Jurkat, Clone E6-1 (cell line): ENCODE measurements at regions not wholly inside any gene's neighbourhood (a gene's known extent, or its start where the extent isn't known, plus 50 kb on each side); places are given as distances from the start of the nearest gene placed in this dataset.

Source experiments
- DNase-seq: peaks from one replicate; pipeline ENCODE4 v3.0.0-alpha.2; 2011; ENCODE audit warnings: low read depth, low spot score
- H3K4me3 ChIP-seq: 2 replicates; pipeline ENCODE4 v1.5.1; 2011; ENCODE audit warnings: mild to moderate bottlenecking, low read length, control low read depth, moderate library complexity

- no peak overlapping the region for H3K4me3 ChIP-seq
- DNase-seq = no peak
Observed at GRCh38 chr1:81466961-81467360, 333.8 kb upstream of the ADGRL2 start.

GRCh38 chr1:81463936-81464837 is 336.5 kb upstream of the ADGRL2 start:
- no peak for DNase-seq
- no peak overlapping the region for H3K4me3 ChIP-seq

GRCh38 chr1:81459043-81459442 is 341.7 kb upstream of the ADGRL2 start:
- no peak for DNase-seq
- no peak overlapping the region for H3K4me3 ChIP-seq

- DNase-seq = no peak
- H3K4me3 ChIP-seq = no peak overlapping the region
Observed at GRCh38 chr1:81458186-81458585, 342.5 kb upstream of the ADGRL2 start.

DNA sequence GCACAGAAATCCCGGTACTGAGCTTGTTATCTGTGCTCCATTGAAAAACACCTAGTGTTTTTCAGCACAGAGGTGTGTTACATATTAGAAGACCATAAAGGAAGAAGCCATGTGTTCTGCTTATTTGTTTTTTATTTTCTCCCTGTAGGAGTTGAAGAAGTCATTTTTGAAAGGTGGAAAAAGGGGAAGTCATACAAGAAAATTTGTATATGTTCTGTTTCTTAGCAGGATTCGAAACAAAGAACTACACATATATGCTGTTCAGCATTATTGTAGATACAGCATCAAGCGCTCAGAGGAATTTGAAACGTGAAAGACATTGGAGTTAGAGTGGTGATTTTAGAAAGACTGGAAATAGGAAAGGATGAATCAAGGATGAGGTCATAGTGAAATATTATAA is 345.3 kb upstream of the ADGRL2 start:
- no peak for DNase-seq
- H3K4me3 ChIP-seq = no peak overlapping the region

DNA sequence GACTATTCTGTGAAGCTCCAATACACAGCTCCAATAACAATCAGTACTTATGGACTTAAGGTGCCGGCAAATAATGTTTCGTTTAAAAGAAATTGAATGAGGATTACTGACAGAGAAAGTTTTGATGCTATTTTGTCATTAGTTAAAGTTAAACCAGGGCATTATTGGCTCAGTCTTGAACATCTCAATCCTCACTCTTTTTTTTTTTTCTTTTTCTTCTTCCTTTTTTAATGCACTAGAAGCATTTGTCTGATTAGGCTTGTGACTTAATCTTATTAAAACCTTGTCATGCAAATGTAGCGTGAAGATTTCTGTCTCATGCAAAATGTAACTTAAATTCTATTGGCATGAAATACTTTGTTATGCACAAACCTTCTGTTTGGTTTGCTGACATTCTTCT is 346.8 kb upstream of the ADGRL2 start:
- H3K4me3 ChIP-seq = no peak overlapping the region
- no peak for DNase-seq

- DNase-seq = no peak
- no peak overlapping the region for H3K4me3 ChIP-seq
Observed at GRCh38 chr1:81453367-81453703, 347.4 kb upstream of the ADGRL2 start.

- no peak overlapping the region for H3K4me3 ChIP-seq
- DNase-seq = no peak
Observed at GRCh38 chr1:81452693-81453366, 347.9 kb upstream of the ADGRL2 start.

- DNase-seq = no peak
- H3K4me3 ChIP-seq = no peak overlapping the region
Observed at GRCh38 chr1:81449786-81450185, 350.9 kb upstream of the ADGRL2 start.

DNA sequence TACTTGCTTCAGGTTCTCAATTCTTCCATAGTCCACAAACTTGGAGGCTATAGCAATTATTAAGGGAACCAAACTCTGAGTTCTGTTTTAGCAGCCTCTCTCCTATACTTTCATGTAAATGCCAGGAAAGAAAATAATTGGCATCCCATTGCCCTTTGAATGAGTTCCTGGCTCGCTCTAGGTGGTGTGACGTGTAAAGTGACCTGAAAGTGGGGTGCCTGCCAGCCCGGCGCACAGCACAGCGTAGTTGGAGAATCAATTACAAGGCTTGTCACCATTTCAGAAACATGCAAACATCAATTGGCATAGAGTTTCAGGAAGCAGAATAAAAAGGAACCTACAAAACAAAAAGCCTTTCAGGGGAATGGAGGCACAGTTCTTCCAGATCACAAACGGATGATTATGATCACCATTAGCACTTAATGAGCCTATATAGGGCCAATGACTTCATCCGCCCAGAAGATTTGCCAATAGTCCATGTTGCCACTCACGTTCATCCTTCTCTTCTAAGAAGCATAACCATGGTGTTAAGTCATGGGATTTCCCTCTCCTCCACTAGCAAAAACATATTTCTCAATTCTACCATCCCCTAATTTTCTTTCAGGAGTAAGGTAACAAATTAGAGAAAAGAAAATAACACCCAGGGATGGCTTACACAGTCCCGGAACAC is 354.6 kb upstream of the ADGRL2 start:
- DNase-seq = no peak

DNA sequence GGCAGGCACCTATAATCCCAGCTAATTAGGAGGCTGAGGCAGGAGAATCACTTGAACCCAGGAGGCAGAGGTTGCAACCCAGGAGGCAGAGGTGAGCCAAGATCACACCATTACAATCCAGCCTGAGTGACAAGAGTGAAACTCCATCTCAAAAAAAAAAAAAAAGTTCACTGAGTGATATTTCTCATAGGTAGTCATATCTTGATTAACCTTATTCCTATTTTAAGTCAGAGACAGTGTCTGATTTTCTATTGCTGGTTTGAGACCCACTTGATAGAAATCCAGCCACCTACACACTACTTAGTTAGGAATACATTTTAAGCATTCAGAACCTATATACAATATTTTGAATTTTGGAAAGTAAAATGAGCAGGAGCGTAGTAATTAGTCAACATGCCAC is 357.4 kb upstream of the ADGRL2 start:
- no peak for DNase-seq
- no peak overlapping the region for H3K4me3 ChIP-seq

More for the DNA sequence above, 354.6 kb upstream of the ADGRL2 start:
- no peak overlapping the region for H3K4me3 ChIP-seq

DNA sequence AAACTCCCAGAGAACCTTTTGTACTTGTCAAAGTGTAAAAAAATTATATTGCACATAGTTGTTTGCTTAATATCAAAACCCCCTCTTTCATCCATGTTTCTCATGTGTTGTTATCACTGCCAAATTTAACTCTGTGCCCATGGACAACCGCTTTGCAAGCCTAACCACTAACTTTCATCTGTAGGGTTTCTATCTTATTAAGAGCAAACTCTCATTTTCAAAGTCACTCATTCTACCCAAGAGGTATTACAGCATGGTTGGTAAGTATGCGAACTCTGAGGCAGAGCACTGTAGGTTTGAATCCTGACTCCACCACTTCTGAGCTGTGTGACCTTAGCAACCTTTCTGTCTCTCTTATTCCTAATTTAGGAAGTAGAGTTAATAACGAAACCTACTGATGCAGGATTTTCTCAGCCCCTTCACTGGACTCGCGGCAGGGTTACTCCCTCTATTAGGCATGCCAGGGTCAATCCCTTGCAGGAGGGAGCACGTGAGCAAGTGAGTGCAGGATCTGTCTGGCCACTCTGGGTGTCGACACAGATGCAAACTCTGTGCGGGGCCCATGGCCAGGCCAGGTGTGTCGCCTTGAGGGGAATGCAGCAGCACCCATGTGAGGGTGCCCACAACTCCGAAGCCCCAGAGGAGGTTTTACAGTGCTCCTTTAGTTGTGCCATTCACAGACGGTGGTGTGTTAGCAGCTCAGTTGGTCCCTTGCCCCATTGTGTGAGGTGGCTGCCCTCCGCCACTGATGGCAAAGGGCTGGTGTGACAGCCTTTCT is 361.5 kb upstream of the ADGRL2 start:
- no peak overlapping the region for H3K4me3 ChIP-seq
- DNase-seq = no peak

GRCh38 chr1:81437649-81438048 is 363.1 kb upstream of the ADGRL2 start:
- H3K4me3 ChIP-seq = no peak overlapping the region
- DNase-seq = no peak

- no peak overlapping the region for H3K4me3 ChIP-seq
- no peak for DNase-seq
Observed at GRCh38 chr1:81437213-81437612, 363.5 kb upstream of the ADGRL2 start.

- no peak for DNase-seq
- H3K4me3 ChIP-seq = no peak overlapping the region
Observed at GRCh38 chr1:81435175-81435574, 365.6 kb upstream of the ADGRL2 start.

DNA sequence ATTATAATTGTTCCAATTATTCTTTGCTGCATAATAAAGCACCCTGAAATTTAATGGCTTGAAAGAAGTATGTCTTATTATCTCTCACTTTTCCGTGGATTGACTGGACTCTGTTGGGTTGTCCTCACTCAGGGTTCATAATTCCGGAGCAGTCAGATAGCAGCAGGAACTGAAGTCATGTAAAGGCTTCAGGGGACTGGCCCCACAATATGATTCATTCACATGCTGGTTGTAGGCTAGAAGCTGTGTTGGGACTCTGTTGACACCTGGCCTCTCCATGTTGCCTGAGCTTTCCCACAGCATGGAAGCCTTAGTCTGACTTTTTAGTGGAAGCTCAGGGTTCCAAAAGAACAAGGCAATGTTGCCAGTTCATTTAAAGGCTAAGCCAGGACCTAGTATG is 367.1 kb upstream of the ADGRL2 start:
- no peak for DNase-seq
- H3K4me3 ChIP-seq = no peak overlapping the region

DNA sequence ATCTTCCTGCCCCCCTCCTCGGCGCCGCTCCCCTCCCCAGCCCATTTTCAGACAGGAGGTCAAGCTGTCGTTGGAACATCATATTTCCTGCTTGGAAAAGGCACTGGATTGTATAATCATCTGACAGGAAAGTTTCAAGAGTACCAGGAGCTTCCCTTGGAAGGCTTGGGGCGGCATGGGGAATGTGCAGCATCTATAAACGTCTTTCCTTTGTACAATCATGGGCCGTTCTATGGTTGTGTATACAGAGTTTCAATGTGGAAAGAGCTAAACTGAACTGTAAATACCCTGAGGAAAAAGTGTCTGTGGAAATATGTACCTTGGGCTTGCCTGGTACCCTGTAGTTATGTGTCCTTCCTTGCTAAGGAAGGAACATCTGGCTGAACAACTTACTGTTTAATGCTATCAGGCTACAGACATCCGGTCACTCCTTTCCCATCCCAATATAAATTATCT is 368.1 kb upstream of the ADGRL2 start:
- no peak for DNase-seq
- no peak overlapping the region for H3K4me3 ChIP-seq

DNA sequence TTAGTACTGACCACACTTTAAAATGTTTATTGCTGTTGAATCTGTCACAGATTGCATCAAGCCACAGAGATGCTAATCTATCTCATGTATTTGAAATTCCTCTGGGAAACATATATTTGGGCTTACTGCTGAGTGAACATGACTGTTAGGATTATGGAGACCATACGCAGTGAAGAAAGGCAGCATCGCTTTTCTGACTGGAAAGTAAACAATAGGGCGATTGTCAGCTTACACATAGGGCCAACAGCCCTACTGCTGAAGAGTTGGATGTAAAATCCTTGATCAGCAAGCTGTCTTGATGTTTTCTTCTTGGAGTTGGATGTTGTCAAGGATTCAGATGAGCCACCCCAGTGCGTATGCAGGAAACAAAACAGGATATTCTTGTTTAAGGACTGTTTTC is 368.7 kb upstream of the ADGRL2 start:
- no peak overlapping the region for H3K4me3 ChIP-seq
- DNase-seq = no peak

DNA sequence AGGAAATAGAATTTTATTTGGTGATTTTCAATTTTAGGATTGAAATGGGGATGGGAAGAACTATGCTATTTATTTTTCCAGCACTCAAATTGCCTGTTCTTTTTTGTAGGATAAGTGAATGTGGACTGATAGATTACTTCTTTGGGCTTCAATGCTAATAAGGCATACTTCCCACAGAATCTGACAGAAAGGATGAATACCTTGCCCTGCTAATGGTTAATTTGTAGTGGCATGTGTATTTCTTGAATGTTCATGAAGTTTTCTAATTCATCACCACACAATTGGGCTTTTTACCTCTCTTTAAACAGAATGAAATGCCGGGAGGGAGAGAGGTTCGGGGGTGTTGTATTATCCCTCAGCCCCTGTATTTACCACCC is 369.1 kb upstream of the ADGRL2 start:
- no peak for DNase-seq
- H3K4me3 ChIP-seq = no peak overlapping the region
